ENCODE measurements at regions not wholly inside any gene's neighbourhood (a gene's known extent, or its start where the extent isn't known, plus 50 kb on each side); places are given as distances from the start of the nearest gene placed in this dataset.

DNA sequence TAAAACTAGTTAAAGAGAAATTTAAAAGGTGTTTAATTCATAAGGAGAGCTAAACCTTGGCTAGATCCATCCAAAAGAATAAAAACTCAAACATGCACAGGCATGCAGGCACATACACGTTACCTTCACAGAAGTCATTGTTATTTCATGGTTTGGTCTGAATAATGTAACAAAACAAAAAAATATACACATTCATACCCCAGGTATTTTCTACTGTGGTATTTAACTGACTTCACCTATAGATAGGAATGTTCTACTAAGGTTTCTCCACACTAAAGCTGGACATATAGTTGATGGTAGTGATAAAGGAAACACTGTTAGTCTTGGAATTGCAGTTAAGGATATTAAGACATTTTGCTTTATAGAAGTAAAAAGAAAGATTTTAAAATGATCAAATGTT is 283.6 kb upstream of the PCDH10 start:
- no peak for DNase-seq (ENCODE audit: low spot score)
- TF ChIP-seq, protein P1, sequence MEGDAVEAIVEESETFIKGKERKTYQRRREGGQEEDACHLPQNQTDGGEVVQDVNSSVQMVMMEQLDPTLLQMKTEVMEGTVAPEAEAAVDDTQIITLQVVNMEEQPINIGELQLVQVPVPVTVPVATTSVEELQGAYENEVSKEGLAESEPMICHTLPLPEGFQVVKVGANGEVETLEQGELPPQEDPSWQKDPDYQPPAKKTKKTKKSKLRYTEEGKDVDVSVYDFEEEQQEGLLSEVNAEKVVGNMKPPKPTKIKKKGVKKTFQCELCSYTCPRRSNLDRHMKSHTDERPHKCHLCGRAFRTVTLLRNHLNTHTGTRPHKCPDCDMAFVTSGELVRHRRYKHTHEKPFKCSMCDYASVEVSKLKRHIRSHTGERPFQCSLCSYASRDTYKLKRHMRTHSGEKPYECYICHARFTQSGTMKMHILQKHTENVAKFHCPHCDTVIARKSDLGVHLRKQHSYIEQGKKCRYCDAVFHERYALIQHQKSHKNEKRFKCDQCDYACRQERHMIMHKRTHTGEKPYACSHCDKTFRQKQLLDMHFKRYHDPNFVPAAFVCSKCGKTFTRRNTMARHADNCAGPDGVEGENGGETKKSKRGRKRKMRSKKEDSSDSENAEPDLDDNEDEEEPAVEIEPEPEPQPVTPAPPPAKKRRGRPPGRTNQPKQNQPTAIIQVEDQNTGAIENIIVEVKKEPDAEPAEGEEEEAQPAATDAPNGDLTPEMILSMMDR (IDR thresholded peaks at IDR 0.05; ENCODE audit: extremely low read depth, missing control alignments) = no peak

DNA sequence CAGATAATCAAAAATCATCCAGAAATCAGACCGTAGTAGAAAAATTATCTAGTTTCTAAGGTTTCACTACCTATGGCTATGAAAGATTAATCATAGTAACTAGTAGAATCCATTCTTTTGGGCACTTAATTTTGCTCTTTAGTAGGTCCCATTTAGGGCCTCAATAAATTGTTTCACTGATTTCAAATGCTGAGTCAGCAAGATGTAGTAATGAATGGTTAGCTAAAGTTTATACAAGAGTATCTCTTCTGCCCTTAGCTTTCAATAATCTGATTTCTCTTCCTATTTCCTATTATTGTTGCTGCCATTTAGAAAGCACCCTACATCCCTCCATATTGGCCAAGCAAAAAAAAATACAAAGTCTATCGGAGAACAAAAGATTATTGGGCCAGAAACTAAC is 283.2 kb upstream of the PCDH10 start:
- DNase-seq (ENCODE audit: low spot score) = no peak
- TF ChIP-seq, protein P1 (IDR thresholded peaks at IDR 0.05; ENCODE audit: extremely low read depth, missing control alignments) = no peak

DNA sequence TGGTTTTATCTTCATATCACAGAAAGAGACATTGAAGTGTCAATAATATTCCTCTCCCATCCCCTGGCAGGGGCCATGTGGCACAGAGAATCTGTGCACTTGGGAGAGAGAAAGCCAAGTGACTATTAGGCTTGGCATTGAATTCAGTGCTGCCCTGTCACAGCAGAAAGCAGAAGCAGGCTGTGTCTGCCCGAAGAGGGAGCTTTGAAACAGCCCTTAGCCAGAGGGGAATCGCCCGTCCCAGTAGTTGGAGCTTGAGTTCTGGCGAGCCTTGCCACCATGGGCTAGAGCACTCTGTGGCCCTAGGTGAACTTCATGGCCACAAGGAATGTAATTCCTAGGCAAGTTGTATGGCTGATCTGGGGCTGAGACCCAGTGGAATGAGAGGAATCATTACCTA is 282.5 kb upstream of the PCDH10 start:
- TF ChIP-seq, protein P1 (IDR thresholded peaks at IDR 0.05; ENCODE audit: extremely low read depth, missing control alignments) = no peak
- DNase-seq (ENCODE audit: low spot score) = no peak

DNA sequence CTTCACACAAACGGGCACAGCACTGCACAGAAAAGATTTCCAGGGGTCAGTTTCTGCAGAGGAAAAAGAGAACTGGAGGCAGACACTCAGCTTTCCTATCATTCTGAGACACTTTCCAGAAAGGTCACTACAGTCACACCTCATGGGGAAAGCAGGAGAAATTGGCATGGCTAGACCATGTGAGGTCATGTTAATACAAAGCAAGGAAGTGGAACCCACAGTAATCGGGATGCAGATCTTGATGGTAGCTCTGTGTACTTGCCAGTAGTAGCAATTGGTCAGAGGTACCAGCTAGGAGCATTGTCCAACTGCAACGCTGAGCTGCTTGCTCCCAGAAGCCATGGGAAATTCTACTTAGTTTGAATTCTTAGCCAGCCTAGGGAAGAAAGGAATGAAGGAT is 255.3 kb upstream of the PCDH10 start:
- TF ChIP-seq, protein P1 (IDR thresholded peaks at IDR 0.05; ENCODE audit: extremely low read depth, missing control alignments) = no peak
- no peak for DNase-seq (ENCODE audit: low spot score)

DNA sequence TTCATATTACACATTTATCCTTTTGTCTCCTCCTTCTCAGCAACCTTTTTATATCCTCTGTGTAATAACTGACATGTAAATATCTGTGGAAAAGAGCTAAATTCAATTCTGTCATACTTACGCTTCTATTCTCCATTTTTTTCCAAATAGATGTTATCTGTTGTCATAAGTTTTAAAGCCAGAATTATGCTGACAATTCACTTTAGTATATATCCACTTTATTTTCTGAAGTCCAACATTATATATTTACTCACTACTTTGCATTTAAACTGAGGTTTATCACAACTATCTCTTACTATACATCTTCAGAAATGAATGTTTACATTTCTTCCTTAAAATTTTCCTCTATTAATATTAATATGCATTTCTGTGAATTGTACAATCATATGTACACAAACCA is 247.9 kb upstream of the PCDH10 start:
- no peak for DNase-seq (ENCODE audit: low spot score)
- TF ChIP-seq, protein P1 (IDR thresholded peaks at IDR 0.05; ENCODE audit: extremely low read depth, missing control alignments) = no peak

DNA sequence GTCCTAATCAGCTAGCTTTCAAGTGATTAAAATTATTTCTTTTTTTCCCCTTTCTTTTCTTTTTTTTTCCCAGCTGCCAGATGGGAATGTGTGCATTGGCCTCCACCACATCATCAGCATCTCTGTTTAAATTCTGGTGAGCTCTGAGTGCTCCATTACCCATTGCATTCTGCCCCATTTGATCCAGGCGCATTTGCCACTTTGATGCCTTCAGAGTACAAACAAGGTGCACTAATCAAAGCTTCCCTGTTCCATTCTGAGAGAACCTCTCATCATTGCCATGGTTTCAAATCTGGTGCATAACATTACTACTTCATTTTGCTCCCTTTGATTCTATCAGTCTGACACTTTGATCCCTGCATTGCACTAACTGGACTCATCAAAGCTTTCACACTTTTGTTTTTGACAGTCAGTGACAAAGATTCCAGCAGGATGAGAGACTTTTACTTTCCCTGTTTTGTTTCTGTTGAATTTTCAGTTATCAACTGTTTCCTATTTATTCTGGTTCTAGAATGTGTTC is 238.8 kb upstream of the PCDH10 start:
- TF ChIP-seq, protein P1 (IDR thresholded peaks at IDR 0.05; ENCODE audit: extremely low read depth, missing control alignments) = no peak
- no peak for DNase-seq (ENCODE audit: low spot score)

DNA sequence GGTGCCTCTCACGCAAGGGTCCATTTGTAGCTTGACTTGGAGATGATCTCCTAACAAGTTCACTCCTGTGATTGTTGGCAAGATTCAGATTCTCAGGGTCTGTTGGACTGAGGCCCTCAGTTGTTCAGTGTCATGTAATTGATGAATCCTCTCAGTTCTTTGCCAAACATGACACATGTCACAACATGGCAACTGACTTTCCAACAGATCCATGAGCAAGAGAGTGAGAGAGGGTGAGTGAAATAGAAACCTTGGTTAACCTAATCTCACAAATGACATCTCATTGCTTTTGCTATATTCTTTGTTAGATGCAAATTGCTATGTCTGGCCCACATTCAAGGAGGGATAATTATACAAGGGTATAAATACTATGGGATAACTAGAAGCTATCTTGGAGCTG is 231.0 kb upstream of the PCDH10 start:
- DNase-seq (ENCODE audit: low spot score) = no peak
- TF ChIP-seq, protein P1 (IDR thresholded peaks at IDR 0.05; ENCODE audit: extremely low read depth, missing control alignments) = no peak
